ENCODE measurements at regions not wholly inside any gene's neighbourhood (a gene's known extent, or its start where the extent isn't known, plus 50 kb on each side); places are given as distances from the start of the nearest gene placed in this dataset.

GRCh38 chr2:107729440-107729839 is 97.3 kb upstream of the RGPD4 start:
- TF ChIP-seq, protein P1, sequence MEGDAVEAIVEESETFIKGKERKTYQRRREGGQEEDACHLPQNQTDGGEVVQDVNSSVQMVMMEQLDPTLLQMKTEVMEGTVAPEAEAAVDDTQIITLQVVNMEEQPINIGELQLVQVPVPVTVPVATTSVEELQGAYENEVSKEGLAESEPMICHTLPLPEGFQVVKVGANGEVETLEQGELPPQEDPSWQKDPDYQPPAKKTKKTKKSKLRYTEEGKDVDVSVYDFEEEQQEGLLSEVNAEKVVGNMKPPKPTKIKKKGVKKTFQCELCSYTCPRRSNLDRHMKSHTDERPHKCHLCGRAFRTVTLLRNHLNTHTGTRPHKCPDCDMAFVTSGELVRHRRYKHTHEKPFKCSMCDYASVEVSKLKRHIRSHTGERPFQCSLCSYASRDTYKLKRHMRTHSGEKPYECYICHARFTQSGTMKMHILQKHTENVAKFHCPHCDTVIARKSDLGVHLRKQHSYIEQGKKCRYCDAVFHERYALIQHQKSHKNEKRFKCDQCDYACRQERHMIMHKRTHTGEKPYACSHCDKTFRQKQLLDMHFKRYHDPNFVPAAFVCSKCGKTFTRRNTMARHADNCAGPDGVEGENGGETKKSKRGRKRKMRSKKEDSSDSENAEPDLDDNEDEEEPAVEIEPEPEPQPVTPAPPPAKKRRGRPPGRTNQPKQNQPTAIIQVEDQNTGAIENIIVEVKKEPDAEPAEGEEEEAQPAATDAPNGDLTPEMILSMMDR (conservative IDR thresholded peaks at IDR 0.05; ENCODE audit: low read length), result no peak
- no peak for TF ChIP-seq EZH2phosphoT487 (IDR thresholded peaks at IDR 0.05; ENCODE audit: borderline replicate concordance, low read depth, low read length)
